C4-2B (cell line): ENCODE measurements at regions not wholly inside any gene's neighbourhood (a gene's known extent, or its start where the extent isn't known, plus 50 kb on each side); places are given as distances from the start of the nearest gene placed in this dataset.

Source experiments
- CTCF ChIP-seq: fragments of 450-650 bp; conservative IDR thresholded peaks from 2 replicates; pipeline ENCODE4 v1.5.1; 2017; ENCODE audit warnings: mild to moderate bottlenecking
- ZFX ChIP-seq: fragments of 450-650 bp; IDR thresholded peaks from 2 replicates; pipeline ENCODE4 v1.6.1; 2017

- TF ChIP-seq CTCF = no peak
- no peak for TF ChIP-seq ZFX
Measured at GRCh38 chr9:129467739-129468666, 152.9 kb downstream of the C9orf50 start.
